GM04504 (cell line): ENCODE measurements at regions not wholly inside any gene's neighbourhood (a gene's known extent, or its start where the extent isn't known, plus 50 kb on each side); places are given as distances from the start of the nearest gene placed in this dataset.
"Not testable (repeated sequence)": the region's sequence is repeated elsewhere in the genome, so short reads cannot be mapped to it uniquely, and the experiment has no call there.

ENCODE experiments used
- DNase-seq: peaks from one replicate; pipeline ENCODE4 v3.0.0-alpha.2; 2012; ENCODE audit warnings: low read depth

DNA sequence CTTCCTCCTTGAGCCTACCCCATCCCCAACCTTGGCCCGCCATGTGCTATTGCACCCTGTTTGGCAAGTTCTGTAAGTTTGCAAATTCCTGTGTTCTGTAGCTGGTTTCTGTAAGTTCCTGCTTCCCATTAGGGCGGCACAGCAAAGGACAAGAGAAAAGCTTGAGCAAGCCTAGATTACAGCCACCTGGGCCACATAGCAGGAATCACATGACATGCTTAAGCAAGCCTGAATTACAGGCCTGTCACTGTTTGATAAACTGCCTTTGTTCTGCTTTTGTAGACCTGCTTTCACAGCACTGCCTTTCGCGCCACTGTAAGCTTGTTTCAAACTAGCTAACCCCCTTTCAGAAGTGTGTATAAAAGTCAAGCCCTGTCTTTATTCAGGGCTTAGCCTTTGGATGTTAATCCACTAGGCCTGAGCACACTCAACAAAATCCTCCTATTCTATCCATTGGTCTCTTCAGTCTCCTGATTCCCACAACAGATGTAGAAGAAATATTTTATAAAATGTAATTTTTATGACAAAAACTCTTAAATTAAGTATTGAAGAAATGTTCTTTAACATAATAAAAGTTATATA, 906.8 kb upstream of the NDST4 start:
- no peak for DNase-seq

- no peak for DNase-seq
Observed at GRCh38 chr4:116018831-116019230, 905.4 kb upstream of the NDST4 start.

GRCh38 chr4:116016201-116016600, 902.8 kb upstream of the NDST4 start:
- DNase-seq = no peak

DNA sequence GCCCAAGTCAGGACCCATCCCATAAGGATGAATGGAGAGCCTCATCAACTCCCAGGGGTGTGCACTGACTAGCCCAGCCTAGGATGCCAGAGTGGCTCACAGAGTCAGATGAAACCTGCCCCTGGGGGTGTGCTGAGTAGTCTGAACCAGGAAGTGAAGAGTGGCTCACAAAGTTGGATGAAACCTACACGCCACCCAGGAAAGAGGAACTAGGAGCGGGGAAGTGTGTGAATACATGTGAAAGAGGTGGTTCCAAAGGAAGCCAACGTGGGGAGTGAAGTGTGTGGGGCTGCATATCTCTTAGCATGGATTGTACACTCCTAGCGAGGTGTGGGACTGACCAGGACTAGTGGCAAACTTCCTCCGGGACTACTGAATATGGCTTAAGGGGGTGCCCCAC, 902.1 kb upstream of the NDST4 start:
- no peak for DNase-seq

- no peak for DNase-seq
Observed at GRCh38 chr4:116015062-116015461, 901.6 kb upstream of the NDST4 start.

- DNase-seq = no peak
Observed at GRCh38 chr4:116010923-116011322, 897.5 kb upstream of the NDST4 start.

- DNase-seq = no peak
Observed at GRCh38 chr4:116005806-116006088, 892.3 kb upstream of the NDST4 start.

- no peak for DNase-seq
Observed at GRCh38 chr4:116005037-116005805, 891.8 kb upstream of the NDST4 start.

- DNase-seq = no peak
Observed at GRCh38 chr4:116001291-116001690, 887.9 kb upstream of the NDST4 start.

DNA sequence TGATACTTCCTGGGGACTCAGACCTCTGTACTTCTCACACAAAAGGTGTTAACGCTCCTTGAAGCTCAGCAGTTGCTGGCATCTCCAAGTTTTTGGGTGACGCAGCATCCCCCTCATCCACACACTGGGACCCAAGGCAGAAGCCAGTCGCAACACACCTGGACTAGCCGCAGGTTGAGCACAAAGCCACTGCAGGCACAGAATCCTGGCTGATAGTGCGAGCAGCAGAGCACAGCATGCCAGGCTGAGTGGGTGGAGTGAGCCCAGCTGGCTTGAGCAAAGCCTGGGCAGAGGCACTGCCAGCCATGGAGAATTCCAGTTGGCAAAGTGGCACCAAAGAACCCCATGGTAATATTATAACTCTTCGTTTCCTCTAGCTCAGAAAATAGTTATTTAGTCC, 873.2 kb upstream of the NDST4 start:
- DNase-seq = no peak

DNA sequence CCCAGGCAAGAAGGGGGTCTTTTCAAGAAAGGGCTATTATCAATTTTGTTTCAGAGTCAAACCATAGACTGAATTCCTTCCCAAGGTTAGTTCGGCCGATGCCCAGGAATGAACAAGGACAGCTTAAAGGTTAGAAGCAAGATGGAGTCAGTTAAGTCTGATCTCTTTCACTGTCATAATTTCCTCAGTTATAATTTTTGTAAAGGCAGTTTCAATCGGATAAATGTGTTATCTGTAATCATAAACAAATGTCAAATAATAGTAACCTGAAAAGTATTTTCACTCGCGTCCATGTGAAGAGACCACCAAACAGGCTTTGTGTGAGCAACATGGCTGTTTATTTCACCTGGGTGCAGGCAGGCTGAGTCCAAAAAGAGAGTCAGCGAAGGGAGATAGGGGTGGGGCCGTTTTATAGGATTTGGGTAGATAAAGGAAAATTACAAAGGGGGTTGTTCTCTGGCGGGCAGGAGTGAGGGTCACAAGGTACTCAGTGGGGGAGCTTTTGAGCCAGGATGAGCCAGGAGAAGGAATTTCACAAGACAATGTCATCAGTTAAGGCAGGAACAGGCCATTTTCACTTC, 862.1 kb upstream of the NDST4 start:
- DNase-seq = not testable (repeated sequence)

GRCh38 chr4:115973768-115974167, 860.3 kb upstream of the NDST4 start:
- no peak for DNase-seq

GRCh38 chr4:115972967-115973366, 859.5 kb upstream of the NDST4 start:
- no peak for DNase-seq

DNA sequence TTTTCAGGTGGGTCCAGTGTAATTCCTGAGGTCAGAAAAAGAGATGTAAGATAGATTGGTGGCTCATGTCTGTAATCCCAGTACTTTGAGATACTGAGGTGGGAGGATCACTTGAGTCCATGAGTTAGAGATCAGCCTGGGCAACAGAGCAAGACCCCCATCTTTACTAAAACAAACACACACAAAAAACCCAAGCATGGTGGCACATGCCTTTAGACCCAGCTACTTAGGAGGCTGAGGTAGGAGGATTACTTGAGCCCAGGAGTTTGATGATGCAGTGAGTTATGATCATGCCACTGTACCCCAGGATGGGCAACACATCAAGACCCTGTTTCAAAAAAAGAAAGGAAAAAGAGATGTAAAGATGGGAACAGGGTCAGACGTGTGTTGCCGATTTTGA, 857.4 kb upstream of the NDST4 start:
- DNase-seq = no peak

GRCh38 chr4:115969756-115970155, 856.3 kb upstream of the NDST4 start:
- no peak for DNase-seq

DNA sequence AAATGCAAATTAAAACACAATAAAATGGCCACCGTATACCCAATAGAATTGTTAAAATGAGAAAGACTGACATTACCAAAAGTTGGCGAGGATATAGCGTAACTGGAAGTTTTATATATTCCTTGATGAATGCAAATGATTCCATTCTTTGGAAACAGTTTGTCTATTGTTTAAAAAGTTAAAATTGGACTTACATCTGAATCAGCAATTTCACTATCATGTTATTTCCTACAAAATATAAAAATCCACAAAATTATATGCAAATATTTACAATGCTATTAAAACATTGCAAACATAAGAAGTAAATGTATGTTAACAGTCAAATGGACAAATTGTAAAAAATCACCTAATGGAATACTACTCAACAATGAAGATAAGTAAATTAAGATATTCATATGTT, 852.2 kb upstream of the NDST4 start:
- no peak for DNase-seq

DNA sequence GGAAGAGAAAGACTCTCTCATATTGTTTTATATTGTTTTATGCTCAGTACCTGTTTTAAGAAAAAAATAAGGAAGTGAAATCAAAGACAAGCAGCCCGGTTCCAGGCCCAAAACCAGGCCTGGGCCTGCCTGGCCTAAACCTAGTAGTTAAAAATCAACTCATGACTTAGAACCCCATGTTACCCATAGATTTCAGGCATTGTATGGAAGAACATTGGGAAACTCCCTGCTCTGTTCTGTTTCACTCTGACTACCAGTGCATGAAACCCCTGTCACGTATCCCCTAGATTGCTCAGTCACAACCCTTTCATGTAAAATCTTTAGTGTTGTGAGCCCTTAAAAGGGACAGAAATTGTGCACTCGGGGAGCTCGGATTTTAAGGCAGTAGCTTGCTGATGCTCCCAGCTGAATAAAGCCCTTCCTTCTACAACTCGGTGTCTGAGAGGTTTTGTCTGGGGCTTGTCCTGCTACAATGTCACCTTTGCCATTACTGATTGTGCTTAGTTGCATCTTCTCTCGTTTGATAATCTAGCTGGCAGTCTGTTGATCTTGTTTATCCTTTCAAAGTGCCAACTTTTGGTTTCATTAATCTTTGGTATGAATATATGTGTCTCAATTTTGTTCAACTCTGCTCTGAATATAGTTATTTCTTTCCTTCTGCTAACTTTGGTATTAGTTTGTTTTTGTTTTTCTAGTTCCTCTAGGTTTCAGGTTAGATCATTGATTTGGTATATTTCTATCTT, 842.8 kb upstream of the NDST4 start:
- not testable (repeated sequence) for DNase-seq

- DNase-seq = no peak
Observed at GRCh38 chr4:115950806-115951205, 837.4 kb upstream of the NDST4 start.

DNA sequence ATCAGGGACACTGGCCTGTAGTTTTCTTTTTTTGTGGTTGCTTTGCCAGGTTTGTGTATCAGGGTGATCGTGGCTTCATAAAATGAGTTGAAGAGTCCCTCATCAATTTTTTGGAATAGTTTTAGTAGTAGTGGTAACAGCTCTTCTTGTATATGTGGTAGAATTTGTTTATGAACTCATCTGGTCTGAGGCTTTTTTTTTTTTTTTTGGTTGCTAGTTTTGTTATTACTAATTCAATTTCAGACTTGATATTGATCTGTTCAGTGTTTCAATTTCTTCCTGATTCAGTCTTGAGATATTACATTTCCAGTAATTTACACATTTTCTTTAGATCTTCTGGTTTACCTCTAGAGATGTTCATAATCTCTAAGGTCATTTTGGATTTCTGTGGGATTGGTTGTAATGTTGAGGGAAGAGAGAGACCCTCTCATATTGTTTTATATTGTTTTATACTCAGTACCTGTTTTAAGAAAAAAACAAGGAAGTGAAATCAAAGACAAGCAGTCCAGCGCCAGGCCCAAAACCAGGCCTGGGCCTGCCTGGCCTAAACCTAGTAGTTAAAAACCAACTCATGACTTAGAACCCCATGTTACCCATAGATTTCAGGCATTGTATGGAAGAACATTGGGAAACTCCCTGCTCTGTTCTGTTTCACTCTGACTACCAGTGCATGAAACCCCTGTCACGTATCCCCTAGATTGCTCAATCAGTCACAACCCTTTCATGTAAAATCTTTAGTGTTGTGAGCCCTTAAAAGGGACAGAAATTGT, 836.7 kb upstream of the NDST4 start:
- DNase-seq = not testable (repeated sequence)

- DNase-seq = no peak
Observed at GRCh38 chr4:115945026-115945425, 831.6 kb upstream of the NDST4 start.

DNA sequence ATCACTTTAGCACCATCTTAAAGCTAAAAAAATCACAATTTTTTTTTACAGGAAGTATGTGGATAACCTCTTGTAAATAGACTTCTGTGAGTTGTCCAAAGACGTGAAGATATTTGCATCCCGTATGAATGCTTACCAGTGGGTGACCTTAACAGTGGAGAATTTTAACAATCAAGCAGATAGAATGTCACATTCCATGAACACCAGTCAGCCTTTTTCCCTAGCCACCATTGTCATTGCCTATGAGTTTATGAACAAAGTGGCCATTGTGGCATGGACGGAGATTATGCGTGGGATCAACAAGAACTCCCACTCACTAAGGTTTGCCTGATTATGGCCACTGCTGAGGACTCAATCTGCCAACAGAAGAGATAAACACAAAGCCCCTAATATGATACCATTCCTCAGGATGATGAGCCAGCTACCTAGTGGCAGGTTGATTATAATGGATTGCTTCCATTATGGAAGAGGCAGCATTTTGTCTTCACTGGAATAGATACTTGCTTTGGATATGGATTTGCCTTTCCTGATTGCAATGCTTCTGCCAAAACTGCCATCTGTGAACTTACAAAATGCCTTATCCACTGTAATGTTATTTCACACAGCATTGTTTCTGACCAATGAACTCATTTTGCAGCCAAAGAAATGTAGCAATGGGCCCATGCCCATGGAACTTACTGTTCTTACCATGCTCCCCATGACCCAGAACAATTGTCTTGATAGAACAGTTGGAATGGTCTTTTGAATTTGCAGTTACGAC, 830.9 kb upstream of the NDST4 start:
- DNase-seq = no peak
